Gastrocnemius medialis (tissue), 4 donors: ENCODE measurements at regions not wholly inside any gene's neighbourhood (a gene's known extent, or its start where the extent isn't known, plus 50 kb on each side); places are given as distances from the start of the nearest gene placed in this dataset.

Experiments used
- ATAC-seq, 2 donors: fragments of 150-250 bp; one replicate each; pipeline ENCODE4 v1.9.1; 2016
- DNase-seq, 2 donors: peaks; one replicate each; pipeline ENCODE4 v3.0.0-alpha.2; 2019
- H3K27ac ChIP-seq, 4 donors: fragments of 200-600 bp; sonication (generic); 1 replicate in 1 of 4; 2 replicates in 3 of 4; pipeline ENCODE4 v1.5.1; 2016 to 2018; ENCODE audit warnings: mild to moderate bottlenecking in 2 of 4, moderate library complexity in 1 of 4
- H3K27me3 ChIP-seq, 3 donors: fragments of 200-600 bp; sonication (generic) in 2 of 3; 1 replicate in 1 of 3; 2 replicates in 2 of 3; pipeline versions ENCODE4 v1.5.1 to v1.6.0; 2016 to 2019; ENCODE audit warnings: mild to moderate bottlenecking in 1 of 3, moderate library complexity in 1 of 3
- H3K36me3 ChIP-seq, 2 donors: fragments of 200-600 bp; sonication (generic) in 1 of 2; one replicate each; pipeline ENCODE4 v1.5.1; 2017 to 2018
- H3K4me1 ChIP-seq, 2 donors: fragments of 200-600 bp; sonication (generic) in 1 of 2; one replicate each; pipeline ENCODE4 v1.5.1; 2016 to 2017; ENCODE audit warnings: mild to moderate bottlenecking in 2 of 2
- H3K4me3 ChIP-seq, 4 donors: fragments of 200-600 bp; sonication (generic) in 3 of 4; 1 replicate in 1 of 4; 2 replicates in 3 of 4; pipeline ENCODE4 v1.5.1; 2016 to 2019; ENCODE audit warnings: mild to moderate bottlenecking in 2 of 4
- H3K9me3 ChIP-seq, 3 donors: fragments of 200-600 bp; sonication (generic) in 2 of 3; 1 replicate in 1 of 3; 2 replicates in 2 of 3; pipeline ENCODE4 v1.5.1; 2016 to 2019
- POLR2A ChIP-seq, 2 donors: fragments of 450-650 bp; IDR thresholded peaks; one replicate each; pipeline ENCODE4 v1.6.1; 2017; ENCODE audit warnings: antibody characterized with exemption in 2 of 2, mild to moderate bottlenecking in 2 of 2, moderate library complexity in 2 of 2
- in situ Hi-C, 4 donors: fragments of 200-750 bp; cut with MboI; loops; one replicate each; pipeline versions ENCODE4 v1.15.0 to v1.8.0; 2017; ENCODE audit warnings: low sequenced_read_pairs in 4 of 4
- intact Hi-C: fragments of 100-400 bp; cut with DNase I; formaldehyde crosslinking; loops from one replicate; pipeline ENCODE4 v1.15.1; 2023; ENCODE audit warnings: low total_unique reads
- TF ChIP-seq, protein P1 (sequence below), 5 experiments: fragments of 450-650 bp in 3 of 5; fragments of 200-600 bp in 2 of 5; sonication (generic) in 2 of 5; IDR thresholded peaks in 4 of 5; conservative IDR thresholded peaks in 1 of 5; 1 replicate in 4 of 5; 2 replicates in 1 of 5; pipeline ENCODE4 v1.5.1; 2016 to 2019; ENCODE audit warnings: antibody characterized with exemption in 5 of 5, mild to moderate bottlenecking in 3 of 5, moderate library complexity in 3 of 5

DNA sequence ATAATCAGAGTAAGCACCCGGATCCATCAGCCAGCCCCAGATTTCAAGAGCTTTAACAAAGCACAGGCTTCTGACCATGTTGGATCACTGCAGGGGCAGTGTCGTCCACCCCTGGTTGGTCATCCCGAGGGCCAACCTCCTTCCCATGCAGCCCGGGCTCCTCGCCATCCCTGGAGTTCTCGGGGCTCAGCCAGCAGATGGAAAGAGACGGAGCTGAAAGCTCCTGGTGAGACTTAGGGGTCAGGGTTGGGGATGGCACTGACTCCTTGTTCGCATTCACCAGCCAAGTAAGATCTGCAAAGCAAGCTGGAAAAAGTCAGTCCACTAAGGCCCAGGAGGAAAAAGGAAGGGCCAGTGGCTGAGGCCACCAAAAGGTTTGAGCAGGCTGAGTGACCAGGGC lies 888.9 kb downstream of the BRD1 start:
- H3K9me3 ChIP-seq: peaks cover 0 to 3% (median 0%) of the 10 kb centered on the region in 3 donors
- no peaks in the 10 kb centered on the region for H3K36me3 ChIP-seq
- no peak for TF ChIP-seq POLR2A (IDR thresholded peaks at IDR 0.05)
- TF ChIP-seq, protein P1, sequence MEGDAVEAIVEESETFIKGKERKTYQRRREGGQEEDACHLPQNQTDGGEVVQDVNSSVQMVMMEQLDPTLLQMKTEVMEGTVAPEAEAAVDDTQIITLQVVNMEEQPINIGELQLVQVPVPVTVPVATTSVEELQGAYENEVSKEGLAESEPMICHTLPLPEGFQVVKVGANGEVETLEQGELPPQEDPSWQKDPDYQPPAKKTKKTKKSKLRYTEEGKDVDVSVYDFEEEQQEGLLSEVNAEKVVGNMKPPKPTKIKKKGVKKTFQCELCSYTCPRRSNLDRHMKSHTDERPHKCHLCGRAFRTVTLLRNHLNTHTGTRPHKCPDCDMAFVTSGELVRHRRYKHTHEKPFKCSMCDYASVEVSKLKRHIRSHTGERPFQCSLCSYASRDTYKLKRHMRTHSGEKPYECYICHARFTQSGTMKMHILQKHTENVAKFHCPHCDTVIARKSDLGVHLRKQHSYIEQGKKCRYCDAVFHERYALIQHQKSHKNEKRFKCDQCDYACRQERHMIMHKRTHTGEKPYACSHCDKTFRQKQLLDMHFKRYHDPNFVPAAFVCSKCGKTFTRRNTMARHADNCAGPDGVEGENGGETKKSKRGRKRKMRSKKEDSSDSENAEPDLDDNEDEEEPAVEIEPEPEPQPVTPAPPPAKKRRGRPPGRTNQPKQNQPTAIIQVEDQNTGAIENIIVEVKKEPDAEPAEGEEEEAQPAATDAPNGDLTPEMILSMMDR (IDR thresholded peaks at IDR 0.05 in 4 of 5, conservative IDR thresholded peaks at IDR 0.05 in 1 of 5): no peak
- no peaks in the 10 kb centered on the region for H3K4me1 ChIP-seq
- H3K4me3 ChIP-seq: no peak overlapping the region
- H3K27ac ChIP-seq: no peak overlapping the region
- no peaks in the 10 kb centered on the region for H3K27me3 ChIP-seq
- ATAC-seq (no peak), DNase-seq (no peak)
- in situ Hi-C loops: no loop called here
- intact Hi-C loops: no loop called here

DNA sequence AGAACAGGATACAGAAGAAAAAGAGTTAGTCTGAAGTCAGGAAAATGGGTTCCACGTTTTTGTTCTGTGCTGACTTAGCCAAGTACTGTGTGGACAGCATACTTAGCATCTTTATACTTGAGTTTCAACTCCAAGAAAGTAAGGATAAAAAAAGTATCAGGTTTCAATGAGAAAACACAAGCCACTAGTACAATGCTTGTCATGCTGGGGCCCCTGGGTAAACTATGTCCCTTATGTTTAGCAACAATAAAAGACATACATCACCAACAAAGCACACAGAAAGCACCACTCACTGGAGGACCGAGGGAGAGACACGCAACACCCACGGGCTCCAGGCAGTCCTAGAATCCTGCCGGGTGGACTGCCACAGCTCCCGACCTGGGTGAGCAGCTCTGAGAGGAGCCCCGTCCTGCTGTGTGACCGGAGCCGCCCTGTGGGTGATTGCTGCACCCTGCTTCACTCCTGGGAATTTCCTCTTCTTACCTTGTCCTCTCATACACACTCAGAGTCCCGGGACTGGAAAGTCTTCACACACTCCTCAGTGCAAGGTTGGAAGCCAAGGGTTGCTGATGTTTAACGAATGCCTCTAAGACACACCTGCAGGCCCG lies 890.5 kb downstream of the BRD1 start:
- no peak for TF ChIP-seq POLR2A (IDR thresholded peaks at IDR 0.05)
- TF ChIP-seq, protein P1 (IDR thresholded peaks at IDR 0.05 in 4 of 5, conservative IDR thresholded peaks at IDR 0.05 in 1 of 5): no peak
- no peak for ATAC-seq
- Histone ChIP-seq H3K4me1 (no peaks in the 10 kb centered on the region), H3K9me3 (peaks cover 0 to 3% (median 0%) of the 10 kb centered on the region in 3 donors), H3K27ac (no peak overlapping the region), H3K27me3 (no peaks in the 10 kb centered on the region), H3K4me3 (no peak overlapping the region), H3K36me3 (no peaks in the 10 kb centered on the region)
- in situ Hi-C loops (no loop called here), intact Hi-C loops (no loop called here)
- DNase-seq: no peak

DNA sequence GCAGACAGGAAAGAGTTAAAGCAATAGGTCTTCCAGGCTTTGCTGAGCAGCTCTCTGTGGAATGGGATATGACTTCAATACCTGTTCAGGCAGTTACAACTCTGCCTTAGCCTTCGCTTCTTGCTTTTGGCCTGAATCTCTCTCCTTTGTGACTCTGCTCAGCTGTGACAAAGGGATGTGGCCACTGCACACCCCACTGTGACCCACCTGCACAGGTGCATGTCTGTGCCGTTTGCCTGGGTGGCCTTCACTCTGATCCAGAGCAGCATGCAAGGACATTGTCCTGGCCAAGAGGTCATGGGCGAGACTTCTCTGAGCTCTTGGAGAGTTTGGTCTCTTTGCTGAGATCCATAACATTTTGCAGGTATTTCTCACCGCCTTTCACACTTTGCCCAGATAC lies 891.3 kb downstream of the BRD1 start:
- Histone ChIP-seq H3K36me3 (no peaks in the 10 kb centered on the region), H3K27me3 (no peaks in the 10 kb centered on the region), H3K9me3 (peaks cover 0 to 3% (median 0%) of the 10 kb centered on the region in 3 donors), H3K27ac (no peak overlapping the region), H3K4me1 (no peaks in the 10 kb centered on the region), H3K4me3 (no peak overlapping the region)
- ATAC-seq (no peak), DNase-seq (no peak)
- intact Hi-C loops (no loop called here), in situ Hi-C loops (no loop called here)
- TF ChIP-seq, protein P1 (IDR thresholded peaks at IDR 0.05 in 4 of 5, conservative IDR thresholded peaks at IDR 0.05 in 1 of 5): no peak
- no peak for TF ChIP-seq POLR2A (IDR thresholded peaks at IDR 0.05)

DNA sequence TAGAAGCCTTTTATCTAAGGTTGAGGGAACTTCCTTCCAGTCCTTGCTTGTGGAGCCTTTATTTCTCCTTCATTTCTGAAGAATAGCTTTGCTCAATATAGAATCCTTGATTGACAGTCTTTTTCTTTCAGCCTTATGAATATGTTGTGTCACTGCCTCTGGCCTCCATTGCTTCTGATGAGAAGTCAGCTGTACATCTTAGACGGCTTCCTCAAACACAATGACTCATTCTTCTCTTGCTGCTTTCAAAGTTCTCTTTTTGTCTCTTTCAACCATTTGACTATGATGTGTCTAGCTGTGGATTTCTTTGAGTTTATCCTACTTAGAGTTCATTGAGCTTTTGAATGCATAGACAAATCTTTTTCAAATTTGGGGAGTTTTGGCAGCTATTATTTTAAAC lies 893.2 kb downstream of the BRD1 start:
- in situ Hi-C loops (no loop called here), intact Hi-C loops (no loop called here)
- H3K36me3 ChIP-seq: no peaks in the 10 kb centered on the region
- no peaks in the 10 kb centered on the region for H3K27me3 ChIP-seq
- H3K4me1 ChIP-seq: no peaks in the 10 kb centered on the region
- DNase-seq (no peak), ATAC-seq (no peak)
- no peak for TF ChIP-seq POLR2A (IDR thresholded peaks at IDR 0.05)
- TF ChIP-seq, protein P1 (IDR thresholded peaks at IDR 0.05 in 4 of 5, conservative IDR thresholded peaks at IDR 0.05 in 1 of 5): no peak
- no peak overlapping the region for H3K4me3 ChIP-seq
- H3K9me3 ChIP-seq: peaks cover 0 to 3% (median 0%) of the 10 kb centered on the region in 3 donors
- no peak overlapping the region for H3K27ac ChIP-seq

DNA sequence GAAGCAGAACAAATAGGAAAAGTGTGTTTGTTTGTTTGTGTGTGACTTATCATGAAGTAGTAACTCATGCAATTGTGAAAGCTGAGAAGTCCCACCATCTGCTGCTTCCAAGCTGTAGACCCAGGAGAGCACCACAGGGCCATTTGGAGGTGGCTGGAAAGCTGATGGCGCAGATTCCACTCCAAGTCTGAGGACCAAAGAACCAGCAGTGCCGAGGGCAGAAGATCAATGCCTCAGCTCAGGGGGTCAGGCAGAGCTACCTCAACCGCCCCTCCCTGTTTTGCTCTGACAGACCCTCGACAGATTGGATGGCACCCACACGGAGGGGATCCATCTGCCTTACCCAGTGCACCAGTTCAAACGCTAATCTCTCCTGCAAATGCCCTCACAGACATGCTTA lies 896.2 kb downstream of the BRD1 start:
- Histone ChIP-seq H3K4me3 (no peak overlapping the region), H3K36me3 (no peaks in the 10 kb centered on the region), H3K27me3 (no peaks in the 10 kb centered on the region), H3K27ac (no peak overlapping the region), H3K4me1 (no peaks in the 10 kb centered on the region), H3K9me3 (peaks cover 0 to 3% (median 0%) of the 10 kb centered on the region in 3 donors)
- ATAC-seq (no peak), DNase-seq (no peak)
- intact Hi-C loops (no loop called here), in situ Hi-C loops (no loop called here)
- TF ChIP-seq, protein P1 (IDR thresholded peaks at IDR 0.05 in 4 of 5, conservative IDR thresholded peaks at IDR 0.05 in 1 of 5): no peak
- no peak for TF ChIP-seq POLR2A (IDR thresholded peaks at IDR 0.05)
